ENCODE measurements at regions not wholly inside any gene's neighbourhood (a gene's known extent, or its start where the extent isn't known, plus 50 kb on each side); places are given as distances from the start of the nearest gene placed in this dataset.
"Not testable (repeated sequence)": the region's sequence is repeated elsewhere in the genome, so short reads cannot be mapped to it uniquely, and the experiment has no call there.

- TF ChIP-seq CTCF (IDR thresholded peaks at IDR 0.05 in 4 of 5, conservative IDR thresholded peaks at IDR 0.05 in 1 of 5) (no peak), POLR2A (IDR thresholded peaks at IDR 0.05) (no peak)
- DNase-seq (no peak), ATAC-seq (no peak)
- H3K27ac ChIP-seq, result no peak overlapping the region
- H3K36me3 ChIP-seq, result no peaks in the 10 kb centered on the region
- H3K9me3 ChIP-seq, result no peaks in the 10 kb centered on the region
- in situ Hi-C loops (cut with MboI; ENCODE audit: low sequenced_read_pairs in 4 of 4), result no loop called here
- no peaks in the 10 kb centered on the region for H3K27me3 ChIP-seq
- H3K4me3 ChIP-seq, result no peak overlapping the region
- no peaks in the 10 kb centered on the region for H3K4me1 ChIP-seq
- intact Hi-C loops (cut with DNase I; ENCODE audit: low total_unique reads), result no loop called here
Observed at GRCh38 chr2:128516938-128517337, 198.3 kb upstream of the HS6ST1 start.

- intact Hi-C loops (cut with DNase I; ENCODE audit: low total_unique reads); H3K9me3 ChIP-seq; DNase-seq; H3K4me3 ChIP-seq; ATAC-seq; H3K4me1 ChIP-seq; H3K36me3 ChIP-seq; in situ Hi-C loops (cut with MboI; ENCODE audit: low sequenced_read_pairs in 4 of 4); H3K27ac ChIP-seq; H3K27me3 ChIP-seq: not testable (repeated sequence)
Observed at GRCh38 chr2:128519028-128519427, 200.4 kb upstream of the HS6ST1 start.

- Histone ChIP-seq H3K4me1 (no peaks in the 10 kb centered on the region), H3K4me3 (no peak overlapping the region), H3K27ac (no peak overlapping the region), H3K36me3 (no peaks in the 10 kb centered on the region), H3K27me3 (no peaks in the 10 kb centered on the region), H3K9me3 (no peaks in the 10 kb centered on the region)
- intact Hi-C loops (cut with DNase I; ENCODE audit: low total_unique reads), result no loop called here
- in situ Hi-C loops (cut with MboI; ENCODE audit: low sequenced_read_pairs in 4 of 4), result no loop called here
- ATAC-seq (no peak), DNase-seq (no peak)
- no peak for TF ChIP-seq CTCF (IDR thresholded peaks at IDR 0.05 in 4 of 5, conservative IDR thresholded peaks at IDR 0.05 in 1 of 5)
- TF ChIP-seq POLR2A (IDR thresholded peaks at IDR 0.05), result no peak
Observed at GRCh38 chr2:128519517-128520215, 201.0 kb upstream of the HS6ST1 start.

GRCh38 chr2:128520340-128520739 is 201.7 kb upstream of the HS6ST1 start:
- no peaks in the 10 kb centered on the region for H3K9me3 ChIP-seq
- no peak for ATAC-seq
- intact Hi-C loops (cut with DNase I; ENCODE audit: low total_unique reads) (no loop called here), in situ Hi-C loops (cut with MboI; ENCODE audit: low sequenced_read_pairs in 4 of 4) (no loop called here)
- no peak overlapping the region for H3K27ac ChIP-seq
- no peak for TF ChIP-seq POLR2A (IDR thresholded peaks at IDR 0.05)
- no peak for TF ChIP-seq CTCF (IDR thresholded peaks at IDR 0.05 in 4 of 5, conservative IDR thresholded peaks at IDR 0.05 in 1 of 5)
- no peak overlapping the region for H3K4me3 ChIP-seq
- no peaks in the 10 kb centered on the region for H3K4me1 ChIP-seq
- H3K27me3 ChIP-seq, result no peaks in the 10 kb centered on the region
- DNase-seq, result no peak
- no peaks in the 10 kb centered on the region for H3K36me3 ChIP-seq

GRCh38 chr2:128520791-128521190 is 202.1 kb upstream of the HS6ST1 start:
- H3K4me3 ChIP-seq, result no peak overlapping the region
- no peaks in the 10 kb centered on the region for H3K4me1 ChIP-seq
- in situ Hi-C loops (cut with MboI; ENCODE audit: low sequenced_read_pairs in 4 of 4), result no loop called here
- H3K27me3 ChIP-seq, result no peaks in the 10 kb centered on the region
- no peak overlapping the region for H3K27ac ChIP-seq
- H3K36me3 ChIP-seq, result no peaks in the 10 kb centered on the region
- no peaks in the 10 kb centered on the region for H3K9me3 ChIP-seq
- ATAC-seq (no peak), DNase-seq (no peak)
- TF ChIP-seq POLR2A (IDR thresholded peaks at IDR 0.05) (no peak), CTCF (IDR thresholded peaks at IDR 0.05 in 4 of 5, conservative IDR thresholded peaks at IDR 0.05 in 1 of 5) (no peak)
- intact Hi-C loops (cut with DNase I; ENCODE audit: low total_unique reads), result no loop called here
